SK-N-SH (cell line): ENCODE measurements at regions not wholly inside any gene's neighbourhood (a gene's known extent, or its start where the extent isn't known, plus 50 kb on each side); places are given as distances from the start of the nearest gene placed in this dataset.

Experiments
- CTCF ChIA-PET: fragments of 300-600, 350-600 bp; formaldehyde crosslinking; extraction: SDS; loops from one replicate; lab custom pipeline; 2021; lab: Yijun Ruan, JAX
- POLR2A ChIA-PET: fragments of 350-600 bp; sonication (Branson Sonifier 250); formaldehyde crosslinking; extraction: SDS; loops from one replicate; lab custom pipeline; 2020; ENCODE audit warnings: antibody characterized with exemption, inconsistent platforms; lab: Yijun Ruan, JAX
- DNase-seq: peaks from one replicate; pipeline ENCODE4 v3.0.0; 2012
- H2AFZ ChIP-seq: fragments of 200-600 bp; sonication (generic); 2 replicates; pipeline ENCODE4 v1.8.1; 2016; ENCODE audit warnings: antibody characterized with exemption, mild to moderate bottlenecking, low read depth
- H3F3A ChIP-seq: fragments of 200-600 bp; sonication (generic); replicated peaks from 2 replicates; pipeline ENCODE3; 2016; ENCODE audit warnings: antibody characterized with exemption, mild to moderate bottlenecking; ENCODE audit not compliant: insufficient read depth
- H3K27ac ChIP-seq, 2 experiments: fragments of 200-500 bp in 1 of 2; fragments of 200-600 bp in 1 of 2; sonication (Bioruptor generic) in 1 of 2; sonication (generic), shearing (Covaris generic) in 1 of 2; 2 replicates each; pipeline versions ENCODE4 v1.5.1 to v1.6.1; 2014 to 2016; ENCODE audit warnings: low read depth in 2 of 2, inconsistent platforms in 1 of 2, low read length in 1 of 2, mild to moderate bottlenecking in 1 of 2, mixed read lengths in 1 of 2
- H3K27me3 ChIP-seq: fragments of 200-600 bp; sonication (generic), shearing (Covaris generic); 2 replicates; pipeline ENCODE4 v1.6.1; 2016; ENCODE audit warnings: mixed run types; ENCODE audit not compliant: insufficient read depth
- H3K36me3 ChIP-seq, 2 experiments: fragments of 200-500 bp in 1 of 2; fragments of 200-600 bp in 1 of 2; sonication (Bioruptor generic) in 1 of 2; sonication (generic) in 1 of 2; replicated peaks in 1 of 2; 2 replicates each; pipeline versions ENCODE3 to v1.5.1; 2014 to 2016; ENCODE audit warnings: low read length in 1 of 2, mild to moderate bottlenecking in 1 of 2; ENCODE audit not compliant: insufficient read depth in 2 of 2, control insufficient read depth in 1 of 2
- H3K4me1 ChIP-seq, 2 experiments: fragments of 200-500 bp in 1 of 2; fragments of 200-600 bp in 1 of 2; sonication (Bioruptor generic) in 1 of 2; sonication (generic), shearing (Covaris generic) in 1 of 2; 2 replicates each; pipeline versions ENCODE4 v1.5.1 to v1.6.1; 2014 to 2016; ENCODE audit warnings: low read depth in 1 of 2, low read length in 1 of 2, mixed run types in 1 of 2; ENCODE audit not compliant: insufficient read depth in 2 of 2, control insufficient read depth in 1 of 2
- H3K4me2 ChIP-seq: fragments of 200-600 bp; sonication (generic), shearing (Covaris generic); 2 replicates; pipeline ENCODE4 v1.6.1; 2017; ENCODE audit warnings: mixed run types
- H3K4me3 ChIP-seq, 2 experiments: fragments of 200-500 bp in 1 of 2; fragments of 200-600 bp in 1 of 2; sonication (Bioruptor generic) in 1 of 2; sonication (generic), shearing (Covaris generic) in 1 of 2; 2 replicates each; pipeline versions ENCODE4 v1.5.1 to v1.8.1; 2014 to 2016; ENCODE audit warnings: low read depth in 2 of 2, inconsistent platforms in 1 of 2, low read length in 1 of 2, mild to moderate bottlenecking in 1 of 2, mixed read lengths in 1 of 2, moderate library complexity in 1 of 2
- H3K79me2 ChIP-seq: fragments of 200-600 bp; sonication (generic); 2 replicates; pipeline ENCODE4 v1.8.1; 2017; ENCODE audit warnings: mild to moderate bottlenecking; ENCODE audit not compliant: insufficient read depth
- H3K9ac ChIP-seq: fragments of 200-600 bp; sonication (generic); 2 replicates; pipeline ENCODE4 v1.6.1; 2017; ENCODE audit warnings: mixed run types
- H3K9me2 ChIP-seq: fragments of 200-600 bp; sonication (generic); 2 replicates; pipeline ENCODE4 v1.6.1; 2017; ENCODE audit warnings: mixed run types
- H3K9me3 ChIP-seq: fragments of 200-600 bp; sonication (generic); 2 replicates; pipeline ENCODE4 v1.6.1; 2017; ENCODE audit warnings: mixed run types, mild to moderate bottlenecking, moderate library complexity
- H4K20me1 ChIP-seq: fragments of 200-600 bp; sonication (generic); 2 replicates; pipeline ENCODE4 v1.6.1; 2017; ENCODE audit warnings: mild to moderate bottlenecking, mixed run types; ENCODE audit not compliant: insufficient read depth
- ELF1 ChIP-seq: IDR thresholded peaks from 2 replicates; pipeline ENCODE4 v1.4.0; 2012
- EZH2phosphoT487 ChIP-seq: fragments of 200-600 bp; sonication (generic); IDR thresholded peaks from 2 replicates; pipeline ENCODE4 v1.6.1; 2017; ENCODE audit warnings: low read depth, mixed run types, mild to moderate bottlenecking, antibody characterized with exemption, moderate library complexity, borderline replicate concordance
- FOSL2 ChIP-seq: IDR thresholded peaks from 2 replicates; pipeline ENCODE4 v1.4.0; 2012; ENCODE audit warnings: low read depth, mild to moderate bottlenecking, moderate library complexity, borderline replicate concordance
- FOXJ3 ChIP-seq: sonication (generic); formaldehyde crosslinking; IDR thresholded peaks from 2 replicates; pipeline ENCODE4 v1.5.1; 2020; ENCODE audit warnings: mild to moderate bottlenecking, missing genetic modification reagents
- FOXM1 ChIP-seq: IDR thresholded peaks from 2 replicates; pipeline ENCODE4 v1.4.0; 2012; ENCODE audit warnings: low read depth, mild to moderate bottlenecking
- GABPA ChIP-seq: IDR thresholded peaks from 2 replicates; pipeline ENCODE4 v1.4.0; 2012; ENCODE audit warnings: low read depth, mild to moderate bottlenecking
- JUND ChIP-seq: IDR thresholded peaks from 2 replicates; pipeline ENCODE4 v1.4.0; 2012
- MEF2A ChIP-seq: IDR thresholded peaks from 2 replicates; pipeline ENCODE4 v1.4.0; 2012; ENCODE audit warnings: low read depth, borderline replicate concordance
- MXI1 ChIP-seq: IDR thresholded peaks from 2 replicates; pipeline ENCODE4 v1.6.1; 2012; ENCODE audit warnings: mild to moderate bottlenecking, low read depth, low read length, improper control_type of control experiment
- NFIC ChIP-seq: IDR thresholded peaks from 2 replicates; pipeline ENCODE4 v1.4.0; 2012; ENCODE audit warnings: borderline replicate concordance
- NRF1 ChIP-seq: IDR thresholded peaks from 2 replicates; pipeline ENCODE4 v1.6.1; 2012; ENCODE audit warnings: low read depth, mild to moderate bottlenecking, low read length
- POLR2AphosphoS5 ChIP-seq: IDR thresholded peaks from 2 replicates; pipeline ENCODE4 v1.6.1; 2012; ENCODE audit warnings: low read depth, low read length
- RAD21 ChIP-seq: IDR thresholded peaks from 2 replicates; pipeline ENCODE4 v1.6.1; 2012; ENCODE audit warnings: mild to moderate bottlenecking, low read length
- RCOR1 ChIP-seq: fragments of 150-350 bp; IDR thresholded peaks from 2 replicates; pipeline ENCODE4 v1.6.1; 2017; ENCODE audit warnings: antibody characterized with exemption, low read length
- REST ChIP-seq: IDR thresholded peaks from 2 replicates; pipeline ENCODE4 v1.6.1; 2012; ENCODE audit warnings: mild to moderate bottlenecking, low read depth, low read length, moderate library complexity
- RFX5 ChIP-seq: IDR thresholded peaks from 2 replicates; pipeline ENCODE4 v1.6.1; 2012; ENCODE audit warnings: mild to moderate bottlenecking, improper control_type of control experiment, low read length
- RXRA ChIP-seq: IDR thresholded peaks from 2 replicates; pipeline ENCODE4 v1.4.0; 2012; ENCODE audit warnings: low read depth, mild to moderate bottlenecking, borderline replicate concordance
- SMC3 ChIP-seq: IDR thresholded peaks from 2 replicates; pipeline ENCODE4 v1.6.1; 2012; ENCODE audit warnings: low read depth, low read length, improper control_type of control experiment
- TCF12 ChIP-seq: IDR thresholded peaks from 2 replicates; pipeline ENCODE4 v1.4.0; 2012
- TEAD4 ChIP-seq: IDR thresholded peaks from 2 replicates; pipeline ENCODE4 v1.4.0; 2012; ENCODE audit warnings: mild to moderate bottlenecking, borderline replicate concordance; ENCODE audit not compliant: insufficient read depth
- YY1 ChIP-seq: IDR thresholded peaks from 2 replicates; pipeline ENCODE4 v1.4.0; 2012; ENCODE audit warnings: low read depth, mild to moderate bottlenecking
- WGBS: methylation state at CpG from one replicate; pipeline ENCODE4 v1.1.6; 2017; ENCODE audit warnings: low lambda C conversion rate; 5-methylcytosine and 5-hydroxymethylcytosine counted together
- TF ChIP-seq, protein P1 (sequence below): IDR thresholded peaks from 2 replicates; pipeline ENCODE4 v1.4.0; 2012; ENCODE audit warnings: low read depth, borderline replicate concordance
- TF ChIP-seq, protein P2 (sequence below): fragments of 150-350 bp; IDR thresholded peaks from 2 replicates; pipeline ENCODE4 v1.6.1; 2017; ENCODE audit warnings: antibody characterized with exemption, low read length, low read depth, borderline replicate concordance
- TF ChIP-seq, protein P3 (sequence below): IDR thresholded peaks from 2 replicates; pipeline ENCODE4 v1.4.0; 2012; ENCODE audit warnings: low read depth
- TF ChIP-seq, protein P4 (sequence below): fragments of 200-600 bp; sonication (generic); IDR thresholded peaks from 2 replicates; pipeline ENCODE4 v1.6.1; 2017; ENCODE audit warnings: antibody characterized with exemption, mild to moderate bottlenecking, moderate library complexity

DNA sequence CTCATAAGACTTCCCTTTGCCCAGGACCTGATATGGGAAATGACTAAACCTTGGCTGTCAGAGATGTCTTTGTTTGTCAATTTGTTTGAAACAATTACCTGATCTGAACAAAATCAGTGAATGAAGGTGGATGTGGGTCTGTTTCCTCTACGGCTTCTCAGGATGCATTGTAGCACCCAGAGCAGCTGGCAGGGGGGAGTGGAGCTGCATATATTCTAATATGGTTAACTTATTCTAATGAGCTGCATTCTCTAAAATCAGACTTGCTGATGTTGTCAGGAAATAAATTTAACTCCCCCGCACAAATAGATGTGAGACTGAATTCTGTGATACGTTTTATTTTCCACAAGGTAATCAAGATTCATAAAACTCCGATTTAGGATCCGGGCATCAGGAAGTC, 665.4 kb downstream of the MAT2B start:
- CTCF ChIA-PET, result no interaction called here
- Histone ChIP-seq H3K9ac (no peak overlapping the region), H3F3A (no peaks in the 10 kb centered on the region), H3K27ac (no peak overlapping the region), H2AFZ (no peak overlapping the region), H3K4me2 (no peak overlapping the region), H4K20me1 (no peaks in the 10 kb centered on the region), H3K27me3 (no peaks in the 10 kb centered on the region), H3K9me2 (no peaks in the 10 kb centered on the region), H3K4me3 (no peak overlapping the region), H3K79me2 (no peaks in the 10 kb centered on the region), H3K36me3 (no peaks in the 10 kb centered on the region), H3K9me3 (no peaks in the 10 kb centered on the region), H3K4me1 (peaks cover 0 to 6% of the 10 kb centered on the region in 2 experiments; a peak in 2 of 4 replicates)
- no peak for DNase-seq
- POLR2A ChIA-PET, result no interaction called here
- 81% methylated on average over 5 of the region's 5 CpGs for WGBS
- no peak for TF ChIP-seq FOSL2
- no peak for TF ChIP-seq RXRA

- Histone ChIP-seq H3K4me1 (peaks cover 0 to 6% of the 10 kb centered on the region in 2 experiments; a peak in 2 of 4 replicates), H3K4me3 (no peak overlapping the region), H3K27me3 (no peaks in the 10 kb centered on the region), H3K36me3 (no peaks in the 10 kb centered on the region), H3K27ac (peak overlapping the region in 1 of 2 experiments; percentile 36; a peak in 1 of 4 replicates), H3K9me2 (no peaks in the 10 kb centered on the region), H3K9ac (no peak overlapping the region), H2AFZ (no peak overlapping the region), H3K79me2 (no peaks in the 10 kb centered on the region), H4K20me1 (no peaks in the 10 kb centered on the region), H3K4me2 (no peak overlapping the region), H3F3A (no peaks in the 10 kb centered on the region), H3K9me3 (no peaks in the 10 kb centered on the region)
- no peak for DNase-seq
- ChIA-PET POLR2A (no interaction called here), CTCF (no interaction called here)
- 31% methylated on average over 2 of the region's 2 CpGs for WGBS
- TF ChIP-seq, protein P1, sequence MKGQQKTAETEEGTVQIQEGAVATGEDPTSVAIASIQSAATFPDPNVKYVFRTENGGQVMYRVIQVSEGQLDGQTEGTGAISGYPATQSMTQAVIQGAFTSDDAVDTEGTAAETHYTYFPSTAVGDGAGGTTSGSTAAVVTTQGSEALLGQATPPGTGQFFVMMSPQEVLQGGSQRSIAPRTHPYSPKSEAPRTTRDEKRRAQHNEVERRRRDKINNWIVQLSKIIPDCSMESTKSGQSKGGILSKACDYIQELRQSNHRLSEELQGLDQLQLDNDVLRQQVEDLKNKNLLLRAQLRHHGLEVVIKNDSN, result no peak
- TF ChIP-seq RAD21, result no peak
- TF ChIP-seq FOXM1, result no peak
- TF ChIP-seq, protein P2, sequence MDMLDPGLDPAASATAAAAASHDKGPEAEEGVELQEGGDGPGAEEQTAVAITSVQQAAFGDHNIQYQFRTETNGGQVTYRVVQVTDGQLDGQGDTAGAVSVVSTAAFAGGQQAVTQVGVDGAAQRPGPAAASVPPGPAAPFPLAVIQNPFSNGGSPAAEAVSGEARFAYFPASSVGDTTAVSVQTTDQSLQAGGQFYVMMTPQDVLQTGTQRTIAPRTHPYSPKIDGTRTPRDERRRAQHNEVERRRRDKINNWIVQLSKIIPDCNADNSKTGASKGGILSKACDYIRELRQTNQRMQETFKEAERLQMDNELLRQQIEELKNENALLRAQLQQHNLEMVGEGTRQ, result no peak
- TF ChIP-seq NFIC, result peak; percentile 74
- TF ChIP-seq YY1, result no peak
- TF ChIP-seq EZH2phosphoT487, result no peak
- no peak for TF ChIP-seq MXI1
- no peak for TF ChIP-seq TCF12
- no peak for TF ChIP-seq RCOR1
- TF ChIP-seq, protein P3, sequence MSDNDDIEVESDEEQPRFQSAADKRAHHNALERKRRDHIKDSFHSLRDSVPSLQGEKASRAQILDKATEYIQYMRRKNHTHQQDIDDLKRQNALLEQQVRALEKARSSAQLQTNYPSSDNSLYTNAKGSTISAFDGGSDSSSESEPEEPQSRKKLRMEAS, result no peak
- peak; percentile 56 for TF ChIP-seq JUND
- TF ChIP-seq, protein P4, sequence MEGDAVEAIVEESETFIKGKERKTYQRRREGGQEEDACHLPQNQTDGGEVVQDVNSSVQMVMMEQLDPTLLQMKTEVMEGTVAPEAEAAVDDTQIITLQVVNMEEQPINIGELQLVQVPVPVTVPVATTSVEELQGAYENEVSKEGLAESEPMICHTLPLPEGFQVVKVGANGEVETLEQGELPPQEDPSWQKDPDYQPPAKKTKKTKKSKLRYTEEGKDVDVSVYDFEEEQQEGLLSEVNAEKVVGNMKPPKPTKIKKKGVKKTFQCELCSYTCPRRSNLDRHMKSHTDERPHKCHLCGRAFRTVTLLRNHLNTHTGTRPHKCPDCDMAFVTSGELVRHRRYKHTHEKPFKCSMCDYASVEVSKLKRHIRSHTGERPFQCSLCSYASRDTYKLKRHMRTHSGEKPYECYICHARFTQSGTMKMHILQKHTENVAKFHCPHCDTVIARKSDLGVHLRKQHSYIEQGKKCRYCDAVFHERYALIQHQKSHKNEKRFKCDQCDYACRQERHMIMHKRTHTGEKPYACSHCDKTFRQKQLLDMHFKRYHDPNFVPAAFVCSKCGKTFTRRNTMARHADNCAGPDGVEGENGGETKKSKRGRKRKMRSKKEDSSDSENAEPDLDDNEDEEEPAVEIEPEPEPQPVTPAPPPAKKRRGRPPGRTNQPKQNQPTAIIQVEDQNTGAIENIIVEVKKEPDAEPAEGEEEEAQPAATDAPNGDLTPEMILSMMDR, result no peak
- TF ChIP-seq MEF2A, result no peak
- TF ChIP-seq RFX5, result no peak
- no peak for TF ChIP-seq FOXJ3 (CRISPR knock-in tag)
- TF ChIP-seq TEAD4, result peak; percentile 30; the same call in 1 of the 2 replicates
- TF ChIP-seq ELF1, result no peak
- no peak for TF ChIP-seq POLR2AphosphoS5
- TF ChIP-seq SMC3, result no peak
- no peak for TF ChIP-seq REST
- TF ChIP-seq GABPA, result no peak
- TF ChIP-seq NRF1, result no peak
Measured at GRCh38 chr5:164175083-164175482, 669.7 kb downstream of the MAT2B start.
